Dermis microvascular lymphatic vessel endothelial cell (primary cell): ENCODE measurements at regions not wholly inside any gene's neighbourhood (a gene's known extent, or its start where the extent isn't known, plus 50 kb on each side); places are given as distances from the start of the nearest gene placed in this dataset.

Experiments used
- DNase-seq, 2 donors: peaks; one replicate each; pipeline versions ENCODE4 v3.0.0 to v3.0.0-alpha.2; 2010; ENCODE audit warnings: low read depth in 2 of 2

- no peak for DNase-seq
Measured at GRCh38 chr6:25065666-25066065, 129.9 kb upstream of the RIPOR2 start.

- DNase-seq, result no peak
Measured at GRCh38 chr6:25066593-25066992, 130.8 kb upstream of the RIPOR2 start.

GRCh38 chr6:25068866-25069265 is 133.1 kb upstream of the RIPOR2 start:
- DNase-seq, result no peak

- peak; percentile 73 to 82 for DNase-seq
Measured at GRCh38 chr6:25070547-25071366, 135.0 kb upstream of the RIPOR2 start.

DNA sequence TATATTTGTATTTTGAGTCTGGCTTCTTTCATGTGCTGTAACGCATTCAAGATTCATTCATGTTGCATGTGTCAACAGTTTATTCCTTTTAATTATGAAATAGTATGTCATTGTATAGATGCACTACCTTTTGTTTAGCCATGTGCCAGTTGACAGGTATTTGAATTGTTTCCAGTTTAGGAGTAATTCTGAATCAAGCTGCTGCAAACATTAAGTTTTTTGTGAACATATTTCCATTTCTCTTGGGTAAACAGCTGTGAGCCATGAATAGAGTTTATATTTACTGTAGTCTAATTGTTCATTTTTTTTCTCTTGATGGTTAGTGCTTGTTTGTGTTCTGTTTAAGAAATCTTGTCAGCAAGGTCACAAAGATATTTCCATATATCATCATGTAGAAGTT is 142.4 kb upstream of the RIPOR2 start:
- DNase-seq, result no peak

- no peak for DNase-seq
Measured at GRCh38 chr6:25083784-25084507, 148.2 kb upstream of the RIPOR2 start.

DNA sequence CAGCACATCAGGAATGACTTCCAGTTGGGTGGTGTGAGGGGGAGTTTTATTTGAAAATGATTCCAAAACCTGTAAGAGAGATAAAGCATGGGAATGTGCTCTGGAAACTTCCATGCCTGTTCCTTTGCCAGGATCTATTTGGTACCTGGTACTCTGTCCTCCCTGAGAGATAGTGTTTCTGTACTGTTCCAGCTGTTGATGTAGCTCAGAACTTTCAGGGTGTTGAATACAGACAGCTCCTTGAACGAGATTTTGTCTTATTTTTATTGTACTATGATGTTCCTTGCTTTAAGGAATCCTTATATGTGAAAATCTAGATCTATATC is 148.7 kb upstream of the RIPOR2 start:
- DNase-seq, result no peak

DNA sequence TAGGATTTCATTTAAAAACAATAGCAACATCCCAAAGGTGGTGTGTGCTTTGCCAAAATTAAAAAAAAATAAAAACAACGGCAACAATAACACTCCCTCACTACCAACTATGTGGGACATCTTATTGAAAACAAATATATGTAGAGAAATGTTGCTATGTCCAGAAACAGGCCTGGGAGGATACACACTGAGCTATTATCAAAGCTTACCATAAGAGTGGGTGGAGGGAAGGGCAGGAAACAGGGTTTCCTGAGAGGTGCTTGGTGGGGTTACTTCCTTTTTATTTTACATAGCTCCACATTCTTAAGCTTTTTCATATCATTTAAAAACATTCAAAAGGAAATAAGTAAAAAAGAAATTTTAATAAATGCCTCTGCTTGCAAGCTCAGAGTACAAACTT is 150.0 kb upstream of the RIPOR2 start:
- peak; percentile 87 to 96 for DNase-seq

DNA sequence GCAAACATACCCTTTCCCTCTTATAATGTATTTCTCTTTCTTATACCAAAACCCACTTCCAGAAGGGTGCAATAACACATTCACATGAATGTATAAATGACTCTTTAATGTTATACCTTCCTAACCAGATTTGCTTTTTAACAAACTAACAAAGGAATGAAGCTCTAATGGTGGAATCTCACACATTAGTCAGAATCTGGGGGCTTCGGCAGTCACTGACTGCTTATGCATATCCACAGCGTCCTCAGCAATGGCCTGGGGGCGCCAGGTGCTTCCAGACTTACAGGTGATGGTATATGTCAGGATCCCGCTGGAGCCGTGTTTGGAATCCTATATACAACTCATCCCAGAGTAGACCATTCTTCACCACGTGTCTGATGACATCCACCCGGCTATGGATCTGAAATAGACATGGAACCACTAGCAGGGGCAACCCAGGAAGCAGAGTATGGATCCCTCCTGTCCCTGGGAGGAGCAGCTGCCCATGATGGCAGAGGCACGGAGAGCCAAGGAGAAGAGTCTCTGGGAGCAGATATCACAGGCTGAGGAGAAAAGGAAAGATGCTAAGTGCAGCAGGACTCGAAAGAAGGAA is 150.8 kb upstream of the RIPOR2 start:
- no peak for DNase-seq

DNA sequence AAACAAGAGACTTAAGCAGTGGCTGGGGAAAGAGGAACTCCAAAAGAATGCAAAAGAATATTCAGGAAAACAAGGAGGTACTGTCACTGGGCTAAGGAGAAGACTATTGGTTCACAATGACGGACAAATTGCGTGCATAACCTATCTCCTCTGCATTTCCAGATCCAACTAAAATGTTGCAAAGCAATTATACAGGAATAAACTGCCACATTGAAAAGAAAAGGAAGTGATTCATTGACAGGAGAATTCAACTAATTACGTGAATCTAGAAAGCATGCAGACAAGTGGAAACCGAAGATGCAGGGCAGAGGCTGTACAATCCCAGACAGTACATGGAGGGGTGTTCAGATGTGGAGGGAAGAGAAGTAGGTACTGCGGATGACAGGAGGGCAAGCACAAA is 152.8 kb upstream of the RIPOR2 start:
- peak in 1 of 2 donors; percentile 62 for DNase-seq

- DNase-seq, result peak in 1 of 2 donors; percentile 62
Measured at GRCh38 chr6:25089442-25089841, 153.7 kb upstream of the RIPOR2 start.

- peak; percentile 48 to 91 for DNase-seq
Measured at GRCh38 chr6:25094726-25095125, 159.0 kb upstream of the RIPOR2 start.

DNA sequence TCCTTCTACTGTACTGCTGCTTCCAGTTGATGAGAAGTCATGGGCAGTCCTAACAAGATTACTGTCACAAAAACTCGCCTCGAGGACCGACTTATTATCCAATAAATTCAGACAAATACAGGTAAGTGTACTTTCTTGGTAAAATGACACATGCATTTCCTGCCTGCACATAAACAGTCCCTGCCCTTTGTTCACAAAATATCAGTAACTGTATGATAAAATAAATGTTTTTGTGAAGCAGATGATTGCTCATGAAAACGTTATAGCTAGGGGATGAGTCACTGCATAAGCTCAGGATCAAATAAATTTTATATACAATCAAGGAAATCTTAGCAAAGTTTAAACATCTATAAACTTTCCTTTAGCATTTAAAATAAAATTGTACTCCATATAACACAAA is 164.5 kb upstream of the RIPOR2 start:
- DNase-seq, result peak in 1 of 2 donors; percentile 17

GRCh38 chr6:25103603-25104002 is 167.8 kb upstream of the RIPOR2 start:
- no peak for DNase-seq

DNA sequence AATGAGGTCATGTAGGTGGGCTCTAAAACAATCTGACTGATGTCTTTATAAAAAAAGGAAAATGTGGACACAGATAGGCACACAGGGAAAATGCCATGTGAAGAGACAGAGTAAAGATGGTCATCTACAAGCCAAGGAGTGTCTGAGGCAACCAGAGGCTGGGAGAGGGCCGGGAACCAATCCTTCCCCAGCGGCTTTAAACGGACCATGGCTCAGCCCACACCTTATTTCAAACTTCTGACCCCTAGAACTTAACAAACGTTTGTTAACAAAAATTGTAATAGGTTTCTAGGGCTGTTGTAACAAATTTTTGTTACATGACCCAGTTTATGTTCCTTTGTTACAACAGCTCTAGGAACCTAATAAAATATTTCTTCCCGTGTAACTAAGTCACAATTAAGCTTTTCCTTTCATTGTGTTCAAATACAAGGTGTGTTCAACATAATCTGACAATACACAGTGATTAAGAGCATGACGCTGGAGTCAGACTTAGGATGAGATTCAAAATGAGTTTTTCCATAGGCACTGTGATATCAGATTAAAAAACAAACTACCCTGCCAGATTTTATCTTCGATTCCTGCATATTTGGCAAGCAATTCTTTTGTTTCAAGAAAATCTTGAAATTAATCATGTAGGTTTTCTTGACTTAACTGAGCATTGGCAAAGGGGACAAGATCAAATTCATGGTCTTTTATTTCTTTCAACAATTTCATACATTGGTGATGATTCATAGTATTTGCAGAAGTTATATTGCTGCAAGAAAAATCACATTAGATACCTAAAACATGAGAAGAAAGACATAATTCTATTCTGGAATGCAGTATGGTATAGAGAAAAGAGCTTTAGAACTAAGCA is 169.5 kb upstream of the RIPOR2 start:
- peak in 1 of 2 donors; percentile 41 for DNase-seq

DNA sequence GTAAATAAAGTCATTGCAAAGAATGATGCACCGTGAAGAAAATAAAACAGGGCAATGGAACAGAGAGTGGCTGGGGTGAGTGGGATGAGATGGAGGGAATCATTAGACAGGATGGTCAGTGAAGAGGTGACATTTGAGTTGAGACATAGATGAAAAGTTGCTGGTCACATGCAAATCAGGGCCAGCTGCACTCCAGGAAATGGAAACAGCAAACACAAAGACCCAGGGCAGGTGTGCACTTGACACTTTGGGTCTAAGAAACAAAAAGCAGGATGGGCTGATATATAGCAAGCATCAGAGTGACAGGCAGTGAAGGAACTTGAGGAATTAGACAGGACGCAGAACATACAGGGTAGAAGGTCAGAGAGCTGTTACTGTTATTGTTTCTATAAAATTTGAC is 171.5 kb upstream of the RIPOR2 start:
- no peak for DNase-seq

DNA sequence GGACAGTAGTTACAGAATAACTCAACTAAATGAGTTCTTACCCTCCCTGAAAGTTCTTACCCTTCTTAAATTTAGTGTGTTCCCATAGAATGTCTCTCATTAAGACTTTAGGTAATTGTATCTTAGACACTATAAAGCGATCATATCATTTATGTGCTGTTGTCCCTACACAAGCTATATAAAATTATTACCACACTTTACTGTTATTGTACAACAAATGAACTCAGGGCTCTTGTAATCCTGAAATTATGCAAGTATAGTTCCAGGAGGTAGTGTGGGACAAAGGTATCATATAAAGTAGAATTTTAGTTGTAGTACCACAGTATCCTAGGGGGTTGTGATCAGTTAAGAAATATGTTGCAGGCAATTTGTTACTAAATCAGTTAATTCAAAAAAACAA is 167.4 kb upstream of the CARMIL1 start:
- DNase-seq, result no peak

GRCh38 chr6:25112322-25112773 is 166.8 kb upstream of the CARMIL1 start:
- DNase-seq, result no peak

- DNase-seq, result no peak
Measured at GRCh38 chr6:25113436-25113835, 165.7 kb upstream of the CARMIL1 start.

DNA sequence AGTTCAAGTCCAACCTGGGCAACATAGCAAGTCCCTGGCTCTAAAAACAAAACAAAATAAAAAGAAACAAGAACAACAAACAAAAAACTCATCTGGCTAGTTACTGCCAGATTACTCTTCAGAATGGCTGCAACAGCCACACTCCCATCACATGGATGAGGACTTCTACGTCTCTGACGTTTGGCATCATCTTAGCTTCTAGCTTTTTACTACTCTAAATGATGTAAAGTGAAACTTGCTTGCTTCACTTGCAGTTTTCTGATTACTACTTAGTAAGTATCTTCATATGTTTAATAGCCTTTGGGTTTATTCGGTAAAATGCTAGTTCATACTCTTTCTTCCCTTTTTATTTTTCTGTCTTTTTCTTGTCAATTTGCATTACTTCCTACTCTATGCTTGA is 161.1 kb upstream of the CARMIL1 start:
- DNase-seq, result no peak

DNA sequence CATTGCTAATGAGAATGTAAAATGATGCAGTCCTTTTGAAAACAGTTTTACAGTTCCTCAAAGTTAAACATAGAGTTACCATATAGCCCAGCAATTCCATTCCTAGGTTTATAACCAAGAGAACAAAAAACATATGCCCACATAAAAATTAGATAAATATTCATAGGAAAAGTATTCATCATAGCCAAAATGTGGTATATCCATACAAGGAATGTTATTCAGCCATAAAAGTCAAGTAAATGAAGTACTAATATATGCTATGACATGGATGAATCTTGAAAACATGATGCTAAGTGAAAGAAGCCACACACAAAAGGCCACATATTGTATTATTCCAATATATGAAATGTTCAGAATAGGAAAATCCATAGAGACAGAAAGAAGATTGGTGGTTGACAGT is 158.0 kb upstream of the CARMIL1 start:
- DNase-seq, result no peak

GRCh38 chr6:25122001-25122400 is 157.2 kb upstream of the CARMIL1 start:
- DNase-seq, result peak; percentile 58 to 76
